ENCODE measurements at regions not wholly inside any gene's neighbourhood (a gene's known extent, or its start where the extent isn't known, plus 50 kb on each side); places are given as distances from the start of the nearest gene placed in this dataset.

DNA sequence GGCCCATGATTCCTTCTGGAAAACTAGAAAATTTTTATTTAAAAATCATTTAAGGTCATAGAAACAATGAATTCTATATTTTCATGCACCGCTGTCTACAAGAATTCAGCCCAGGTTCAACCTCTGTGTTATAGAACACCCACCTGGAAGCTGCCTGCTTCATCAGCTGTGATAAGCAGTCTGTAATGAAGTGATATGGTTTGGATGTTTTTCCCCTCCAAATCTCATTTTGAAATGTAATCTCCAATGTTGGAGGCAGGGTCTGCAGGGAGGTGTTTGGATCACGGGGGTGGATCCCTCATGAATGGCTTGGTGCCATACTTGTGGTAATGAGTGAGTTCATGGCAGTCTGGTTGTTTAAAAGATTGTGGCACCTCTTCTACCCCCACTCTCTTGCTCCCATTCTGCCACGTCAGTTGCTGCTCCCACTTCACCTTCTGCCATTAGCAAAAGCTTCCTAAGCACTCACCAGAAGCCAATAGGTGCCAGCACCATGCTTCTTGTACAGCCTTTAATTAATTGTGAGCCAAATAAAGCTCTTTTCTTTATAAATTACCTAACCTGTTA lies 55.6 kb downstream of the MRPL32 start:
- TF ChIP-seq POLR2A (IDR thresholded peaks at IDR 0.05): no peak
- TF ChIP-seq, protein P1, sequence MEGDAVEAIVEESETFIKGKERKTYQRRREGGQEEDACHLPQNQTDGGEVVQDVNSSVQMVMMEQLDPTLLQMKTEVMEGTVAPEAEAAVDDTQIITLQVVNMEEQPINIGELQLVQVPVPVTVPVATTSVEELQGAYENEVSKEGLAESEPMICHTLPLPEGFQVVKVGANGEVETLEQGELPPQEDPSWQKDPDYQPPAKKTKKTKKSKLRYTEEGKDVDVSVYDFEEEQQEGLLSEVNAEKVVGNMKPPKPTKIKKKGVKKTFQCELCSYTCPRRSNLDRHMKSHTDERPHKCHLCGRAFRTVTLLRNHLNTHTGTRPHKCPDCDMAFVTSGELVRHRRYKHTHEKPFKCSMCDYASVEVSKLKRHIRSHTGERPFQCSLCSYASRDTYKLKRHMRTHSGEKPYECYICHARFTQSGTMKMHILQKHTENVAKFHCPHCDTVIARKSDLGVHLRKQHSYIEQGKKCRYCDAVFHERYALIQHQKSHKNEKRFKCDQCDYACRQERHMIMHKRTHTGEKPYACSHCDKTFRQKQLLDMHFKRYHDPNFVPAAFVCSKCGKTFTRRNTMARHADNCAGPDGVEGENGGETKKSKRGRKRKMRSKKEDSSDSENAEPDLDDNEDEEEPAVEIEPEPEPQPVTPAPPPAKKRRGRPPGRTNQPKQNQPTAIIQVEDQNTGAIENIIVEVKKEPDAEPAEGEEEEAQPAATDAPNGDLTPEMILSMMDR (IDR thresholded peaks at IDR 0.05): no peak
- TF ChIP-seq POLR2AphosphoS5 (IDR thresholded peaks at IDR 0.05): no peak
- Histone ChIP-seq H3K27ac (no peak overlapping the region), H3K27me3 (no peaks in the 10 kb centered on the region), H3K36me3 (no peaks in the 10 kb centered on the region), H3K9me3 (peaks cover 3 to 9% of the 10 kb centered on the region in 2 donors), H3K4me3 (no peak overlapping the region), H3K4me1 (no peaks in the 10 kb centered on the region)
- intact Hi-C loops (cut with DNase I; ENCODE audit: low total_unique reads): no loop called here
- no peak for DNase-seq (ENCODE audit: low spot score in 2 of 2)

DNA sequence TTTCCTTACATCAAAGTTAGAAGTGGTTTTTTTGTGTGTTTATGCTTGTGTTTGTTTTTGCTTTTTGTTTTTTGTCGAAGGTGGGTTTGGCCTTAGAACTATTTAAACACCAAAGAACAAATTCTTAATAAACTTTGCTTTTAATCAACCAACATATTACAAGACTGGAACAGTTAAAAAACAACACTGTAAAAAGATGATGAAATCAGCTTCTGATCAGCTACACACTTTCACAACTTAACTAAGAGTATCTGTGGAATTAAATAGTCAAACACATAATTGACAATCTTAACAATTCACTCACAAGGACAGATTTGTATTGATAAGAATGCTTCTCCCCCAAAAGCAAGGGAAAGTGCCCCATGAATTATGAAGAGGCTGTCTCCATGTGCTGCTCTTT lies 58.8 kb downstream of the MRPL32 start:
- no peak overlapping the region for H3K4me3 ChIP-seq
- no peaks in the 10 kb centered on the region for H3K27me3 ChIP-seq
- no peaks in the 10 kb centered on the region for H3K9me3 ChIP-seq
- no peaks in the 10 kb centered on the region for H3K4me1 ChIP-seq
- intact Hi-C loops (cut with DNase I; ENCODE audit: low total_unique reads): no loop called here
- DNase-seq (ENCODE audit: low spot score in 2 of 2): no peak
- TF ChIP-seq POLR2AphosphoS5 (IDR thresholded peaks at IDR 0.05) (no peak), POLR2A (IDR thresholded peaks at IDR 0.05) (no peak)
- TF ChIP-seq, protein P1 (IDR thresholded peaks at IDR 0.05): no peak
- no peak overlapping the region for H3K27ac ChIP-seq
- no peaks in the 10 kb centered on the region for H3K36me3 ChIP-seq

DNA sequence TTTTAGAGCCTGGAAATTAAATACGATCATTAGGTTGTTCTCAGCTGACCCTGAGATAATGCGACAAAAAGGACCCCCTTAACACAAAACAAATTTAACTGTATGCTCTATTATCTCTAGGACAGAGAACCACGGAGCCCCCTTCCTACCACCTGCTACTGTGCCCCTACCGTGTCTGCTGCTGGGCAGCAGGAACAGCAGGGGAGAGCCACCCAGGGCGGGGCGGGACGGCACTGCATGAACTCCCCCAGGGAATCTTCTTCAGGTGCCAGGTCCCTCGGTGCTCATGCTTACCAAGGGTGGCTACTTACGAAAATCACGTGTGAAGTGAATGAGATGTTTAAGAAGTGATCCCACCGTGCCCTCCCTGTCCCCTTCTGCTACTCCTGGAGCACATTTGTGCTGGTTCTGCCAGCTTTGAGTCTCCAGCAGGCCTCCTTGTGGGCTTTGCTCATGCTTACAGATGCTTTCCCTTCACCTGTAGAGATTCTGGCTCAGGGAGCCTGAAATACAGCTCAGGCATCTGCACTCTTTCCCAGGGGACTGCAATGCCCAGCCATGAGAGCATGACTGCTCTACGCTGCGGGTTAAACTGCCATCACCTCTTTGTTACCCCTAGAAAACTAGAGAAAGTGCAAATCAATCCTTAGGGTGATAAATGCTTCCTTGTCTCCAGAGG lies 59.9 kb downstream of the MRPL32 start:
- H3K9me3 ChIP-seq: no peaks in the 10 kb centered on the region
- TF ChIP-seq, protein P1 (IDR thresholded peaks at IDR 0.05): no peak
- no peak for TF ChIP-seq POLR2AphosphoS5 (IDR thresholded peaks at IDR 0.05)
- no peak for TF ChIP-seq POLR2A (IDR thresholded peaks at IDR 0.05)
- DNase-seq (ENCODE audit: low spot score in 2 of 2): no peak
- H3K4me3 ChIP-seq: no peak overlapping the region
- H3K27ac ChIP-seq: no peak overlapping the region
- no peaks in the 10 kb centered on the region for H3K36me3 ChIP-seq
- H3K27me3 ChIP-seq: no peaks in the 10 kb centered on the region
- H3K4me1 ChIP-seq: no peaks in the 10 kb centered on the region
- intact Hi-C loops (cut with DNase I; ENCODE audit: low total_unique reads): no loop called here

DNA sequence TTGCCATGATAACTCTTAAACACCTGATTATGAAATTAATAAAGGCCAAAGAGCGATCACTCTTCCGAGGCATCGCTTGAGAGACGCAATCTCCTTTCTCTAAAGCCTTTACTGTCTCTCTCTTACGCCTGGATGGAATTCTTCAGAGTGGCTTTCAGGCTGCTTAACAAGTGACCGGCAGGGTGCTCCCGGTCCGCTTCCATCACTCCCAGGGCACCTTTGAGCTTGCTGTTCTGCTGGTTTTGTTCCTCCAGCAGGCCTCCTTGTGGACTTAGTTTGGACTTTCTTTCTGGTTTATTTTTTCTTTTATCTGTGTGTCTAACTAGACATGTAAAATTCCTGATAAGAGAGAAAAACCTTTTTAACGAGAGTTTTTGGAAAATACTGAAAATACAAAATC lies 60.9 kb downstream of the MRPL32 start:
- intact Hi-C loops (cut with DNase I; ENCODE audit: low total_unique reads): no loop called here
- Histone ChIP-seq H3K27me3 (no peaks in the 10 kb centered on the region), H3K4me3 (no peak overlapping the region), H3K27ac (no peak overlapping the region), H3K4me1 (no peaks in the 10 kb centered on the region), H3K36me3 (no peaks in the 10 kb centered on the region), H3K9me3 (no peaks in the 10 kb centered on the region)
- no peak for DNase-seq (ENCODE audit: low spot score in 2 of 2)
- TF ChIP-seq POLR2AphosphoS5 (IDR thresholded peaks at IDR 0.05) (no peak), POLR2A (IDR thresholded peaks at IDR 0.05) (no peak)
- TF ChIP-seq, protein P1 (IDR thresholded peaks at IDR 0.05): no peak

DNA sequence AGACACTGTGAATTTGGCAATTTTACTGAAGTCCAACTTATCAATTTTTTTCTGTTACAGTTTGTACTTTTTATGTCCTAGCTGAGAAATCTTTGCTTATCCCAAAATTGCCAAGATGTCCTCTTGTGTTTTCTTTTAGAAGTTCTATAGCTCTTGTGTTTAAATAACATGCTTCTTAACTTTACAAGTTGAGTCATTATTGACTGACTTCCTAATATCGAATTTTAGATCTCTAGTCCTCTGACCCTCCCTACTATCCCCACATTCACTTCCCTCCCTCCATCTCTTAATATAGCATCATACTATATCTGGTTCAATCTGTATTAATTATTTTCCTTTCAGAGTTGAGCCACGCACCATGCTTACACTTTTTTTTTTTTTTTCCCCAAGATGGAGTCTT lies 61.9 kb downstream of the MRPL32 start:
- no peaks in the 10 kb centered on the region for H3K4me1 ChIP-seq
- H3K36me3 ChIP-seq: no peaks in the 10 kb centered on the region
- H3K27ac ChIP-seq: no peak overlapping the region
- no peaks in the 10 kb centered on the region for H3K9me3 ChIP-seq
- intact Hi-C loops (cut with DNase I; ENCODE audit: low total_unique reads): no loop called here
- no peak for TF ChIP-seq POLR2A (IDR thresholded peaks at IDR 0.05)
- no peak for TF ChIP-seq POLR2AphosphoS5 (IDR thresholded peaks at IDR 0.05)
- TF ChIP-seq, protein P1 (IDR thresholded peaks at IDR 0.05): no peak
- H3K27me3 ChIP-seq: no peaks in the 10 kb centered on the region
- no peak for DNase-seq (ENCODE audit: low spot score in 2 of 2)
- no peak overlapping the region for H3K4me3 ChIP-seq
